OCI-LY1 (cell line): ENCODE measurements at regions not wholly inside any gene's neighbourhood (a gene's known extent, or its start where the extent isn't known, plus 50 kb on each side); places are given as distances from the start of the nearest gene placed in this dataset.

Experiments
- EZH2 ChIP-seq: fragments of 200-600 bp; sonication (generic), shearing (Covaris generic); IDR thresholded peaks from 2 replicates; pipeline ENCODE4 v1.8.0; 2017; ENCODE audit warnings: borderline replicate concordance, mixed run types, mild to moderate bottlenecking, antibody characterized with exemption, low read length, moderate library complexity, mixed read lengths
- TF ChIP-seq, protein P1 (sequence below): fragments of 200-600 bp; sonication (generic), shearing (Covaris generic); IDR thresholded peaks from 2 replicates; pipeline ENCODE4 v1.5.1; 2017; ENCODE audit warnings: mild to moderate bottlenecking, antibody characterized with exemption, low read length, moderate library complexity, mixed read lengths

DNA sequence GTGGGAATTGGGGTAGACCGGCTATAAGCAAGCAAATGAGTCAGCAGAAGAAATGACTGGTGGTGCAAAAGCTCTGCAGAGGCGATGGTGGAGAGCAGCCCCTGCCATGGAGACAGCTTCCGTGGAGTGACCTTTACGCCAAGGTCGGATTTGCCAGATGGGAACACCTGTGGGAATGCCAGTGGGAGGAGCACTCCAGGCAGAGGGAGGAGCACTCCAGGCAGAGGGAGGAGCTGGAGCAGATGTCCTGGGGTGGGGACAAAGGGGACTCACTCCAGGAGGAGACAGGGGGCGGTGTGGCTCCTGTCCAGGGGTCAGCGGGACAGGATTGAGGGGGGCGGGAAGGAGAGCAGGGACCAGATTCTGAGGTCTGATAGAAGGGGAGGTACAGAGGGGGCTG, 258.8 kb upstream of the CTBP2 start:
- no peak for TF ChIP-seq EZH2
- TF ChIP-seq, protein P1, sequence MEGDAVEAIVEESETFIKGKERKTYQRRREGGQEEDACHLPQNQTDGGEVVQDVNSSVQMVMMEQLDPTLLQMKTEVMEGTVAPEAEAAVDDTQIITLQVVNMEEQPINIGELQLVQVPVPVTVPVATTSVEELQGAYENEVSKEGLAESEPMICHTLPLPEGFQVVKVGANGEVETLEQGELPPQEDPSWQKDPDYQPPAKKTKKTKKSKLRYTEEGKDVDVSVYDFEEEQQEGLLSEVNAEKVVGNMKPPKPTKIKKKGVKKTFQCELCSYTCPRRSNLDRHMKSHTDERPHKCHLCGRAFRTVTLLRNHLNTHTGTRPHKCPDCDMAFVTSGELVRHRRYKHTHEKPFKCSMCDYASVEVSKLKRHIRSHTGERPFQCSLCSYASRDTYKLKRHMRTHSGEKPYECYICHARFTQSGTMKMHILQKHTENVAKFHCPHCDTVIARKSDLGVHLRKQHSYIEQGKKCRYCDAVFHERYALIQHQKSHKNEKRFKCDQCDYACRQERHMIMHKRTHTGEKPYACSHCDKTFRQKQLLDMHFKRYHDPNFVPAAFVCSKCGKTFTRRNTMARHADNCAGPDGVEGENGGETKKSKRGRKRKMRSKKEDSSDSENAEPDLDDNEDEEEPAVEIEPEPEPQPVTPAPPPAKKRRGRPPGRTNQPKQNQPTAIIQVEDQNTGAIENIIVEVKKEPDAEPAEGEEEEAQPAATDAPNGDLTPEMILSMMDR: no peak
